Spleen (tissue), 7 donors: ENCODE measurements at regions not wholly inside any gene's neighbourhood (a gene's known extent, or its start where the extent isn't known, plus 50 kb on each side); places are given as distances from the start of the nearest gene placed in this dataset.

Experiments
- POLR2A ChIP-seq, 3 donors: fragments of 450-650 bp; IDR thresholded peaks; one replicate each; pipeline ENCODE4 v1.5.1; 2017; ENCODE audit warnings: antibody characterized with exemption in 3 of 3, mild to moderate bottlenecking in 1 of 3
- POLR2AphosphoS5 ChIP-seq, 3 donors: sonication (generic); formaldehyde crosslinking; IDR thresholded peaks; one replicate each; pipeline ENCODE4 v1.5.1; 2017; ENCODE audit warnings: antibody characterized with exemption in 3 of 3
- TF ChIP-seq, protein P1 (sequence below), 11 experiments: fragments of 200-600 bp in 7 of 11; fragments of 450-650 bp in 4 of 11; sonication (generic) in 4 of 11; IDR thresholded peaks in 8 of 11; conservative IDR thresholded peaks in 3 of 11; 1 replicate in 7 of 11; 2 replicates in 4 of 11; pipeline versions ENCODE4 v1.4.0 to v1.8.0; 2016 to 2021; ENCODE audit warnings: antibody characterized with exemption in 11 of 11, inconsistent platforms in 4 of 11, mild to moderate bottlenecking in 1 of 11
- donor health status: DM: no; HTN: no; CAD: no; lungs with moderate emphysema.
- donor health status: DM: no; HTN: no; CAD: no.
- donor health status: DM: no; HTN: no; CAD: no.

- TF ChIP-seq, protein P1, sequence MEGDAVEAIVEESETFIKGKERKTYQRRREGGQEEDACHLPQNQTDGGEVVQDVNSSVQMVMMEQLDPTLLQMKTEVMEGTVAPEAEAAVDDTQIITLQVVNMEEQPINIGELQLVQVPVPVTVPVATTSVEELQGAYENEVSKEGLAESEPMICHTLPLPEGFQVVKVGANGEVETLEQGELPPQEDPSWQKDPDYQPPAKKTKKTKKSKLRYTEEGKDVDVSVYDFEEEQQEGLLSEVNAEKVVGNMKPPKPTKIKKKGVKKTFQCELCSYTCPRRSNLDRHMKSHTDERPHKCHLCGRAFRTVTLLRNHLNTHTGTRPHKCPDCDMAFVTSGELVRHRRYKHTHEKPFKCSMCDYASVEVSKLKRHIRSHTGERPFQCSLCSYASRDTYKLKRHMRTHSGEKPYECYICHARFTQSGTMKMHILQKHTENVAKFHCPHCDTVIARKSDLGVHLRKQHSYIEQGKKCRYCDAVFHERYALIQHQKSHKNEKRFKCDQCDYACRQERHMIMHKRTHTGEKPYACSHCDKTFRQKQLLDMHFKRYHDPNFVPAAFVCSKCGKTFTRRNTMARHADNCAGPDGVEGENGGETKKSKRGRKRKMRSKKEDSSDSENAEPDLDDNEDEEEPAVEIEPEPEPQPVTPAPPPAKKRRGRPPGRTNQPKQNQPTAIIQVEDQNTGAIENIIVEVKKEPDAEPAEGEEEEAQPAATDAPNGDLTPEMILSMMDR (IDR thresholded peaks at IDR 0.05 in 8 of 11, conservative IDR thresholded peaks at IDR 0.05 in 3 of 11), result no peak
- TF ChIP-seq POLR2A (IDR thresholded peaks at IDR 0.05) (no peak), POLR2AphosphoS5 (IDR thresholded peaks at IDR 0.05) (no peak)
These were observed 264.5 kb downstream of the VRK1 start for GRCh38 chr14:97061714-97062113.
